Stimulated activated CD8-positive, alpha-beta memory T cell treated with anti-CD3 and anti-CD28 coated beads, Interleukin-4, amount 100 ng/mL, for 4 hours (primary cell): ENCODE measurements at regions not wholly inside any gene's neighbourhood (a gene's known extent, or its start where the extent isn't known, plus 50 kb on each side); places are given as distances from the start of the nearest gene placed in this dataset.
"Not testable (repeated sequence)": the region's sequence is repeated elsewhere in the genome, so short reads cannot be mapped to it uniquely, and the experiment has no call there.

Source experiments
- DNase-seq, 2 donors: peaks; one replicate each; pipeline ENCODE4 v3.0.0-alpha.2; 2020; ENCODE audit warnings: low read depth in 2 of 2, low spot score in 1 of 2

DNA sequence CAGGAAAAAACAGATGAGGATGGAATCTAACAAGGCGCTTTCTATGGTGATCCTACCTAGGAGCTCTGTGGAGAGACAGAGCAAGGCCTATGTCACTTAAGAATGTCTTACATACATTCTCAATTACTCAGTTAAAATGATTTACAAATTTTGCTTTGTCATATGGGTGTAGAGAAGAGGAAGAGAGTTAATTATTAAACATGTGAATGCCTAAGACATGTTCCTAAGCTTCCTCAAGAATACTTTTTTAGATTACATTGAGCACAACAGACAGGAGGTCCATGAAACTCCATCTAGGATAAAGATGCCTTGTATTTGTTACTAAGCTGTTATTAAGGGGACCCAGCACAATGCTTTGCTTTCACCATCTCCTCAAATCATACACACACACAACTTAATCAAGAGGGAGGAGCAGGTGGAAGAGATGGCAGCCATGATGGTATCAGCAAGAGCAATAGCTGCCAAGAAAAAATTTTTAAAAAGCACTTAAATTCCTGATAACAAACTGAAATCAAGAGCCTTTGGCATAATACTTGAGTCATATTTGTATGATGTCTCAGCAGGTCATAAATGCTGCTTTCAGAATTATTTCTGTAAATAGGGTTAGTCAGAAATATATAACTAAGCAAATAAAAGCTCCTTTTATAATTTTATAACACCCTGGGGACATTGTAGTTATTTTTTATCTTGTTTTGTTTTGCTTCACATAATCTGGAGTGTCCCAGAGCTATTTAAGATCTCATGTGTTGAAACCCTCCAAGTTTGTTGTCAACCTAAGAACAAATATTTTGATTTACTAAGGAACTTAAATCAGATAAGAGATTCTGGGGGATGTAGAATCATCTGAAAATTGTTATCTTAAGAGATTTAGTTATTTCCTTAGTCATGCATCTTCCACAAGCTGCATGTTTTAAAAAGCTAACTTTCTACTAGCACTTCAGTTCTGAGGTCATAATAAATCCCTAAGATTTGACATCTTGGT lies 70.0 kb upstream of the CD2AP start:
- no peak for DNase-seq

DNA sequence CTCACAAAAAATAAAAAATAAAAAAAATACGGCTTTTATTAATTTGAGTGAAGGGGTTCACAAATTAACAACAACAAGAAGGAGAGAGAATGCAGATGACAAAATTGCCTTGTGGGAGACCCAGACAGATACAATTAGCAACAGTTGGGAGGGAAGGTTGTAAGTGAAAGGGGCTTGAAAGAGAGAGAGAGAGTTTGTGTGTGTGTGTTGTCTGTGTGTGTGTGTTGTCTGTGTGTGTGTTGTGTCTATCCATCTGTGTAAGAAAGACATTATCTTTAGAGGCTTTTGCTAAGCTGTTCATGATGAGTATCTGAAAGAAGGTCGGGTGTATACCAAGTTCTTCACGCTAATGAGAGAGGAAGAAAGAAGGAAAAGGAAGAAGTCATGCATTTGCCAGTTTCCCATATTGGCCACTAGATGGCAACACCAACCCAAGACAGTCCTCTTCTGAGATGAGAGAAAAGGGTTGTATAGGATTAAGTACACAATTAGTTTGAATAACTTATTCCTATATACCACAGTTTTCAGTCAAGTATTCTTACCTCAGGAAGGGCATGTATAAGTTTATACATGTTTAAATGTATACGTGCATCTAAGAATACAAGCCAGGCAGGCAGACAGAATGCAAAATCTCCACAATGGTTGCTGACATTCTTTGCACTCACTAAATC lies 63.7 kb upstream of the CD2AP start:
- DNase-seq, result peak in 1 of 2 donors; percentile 4

DNA sequence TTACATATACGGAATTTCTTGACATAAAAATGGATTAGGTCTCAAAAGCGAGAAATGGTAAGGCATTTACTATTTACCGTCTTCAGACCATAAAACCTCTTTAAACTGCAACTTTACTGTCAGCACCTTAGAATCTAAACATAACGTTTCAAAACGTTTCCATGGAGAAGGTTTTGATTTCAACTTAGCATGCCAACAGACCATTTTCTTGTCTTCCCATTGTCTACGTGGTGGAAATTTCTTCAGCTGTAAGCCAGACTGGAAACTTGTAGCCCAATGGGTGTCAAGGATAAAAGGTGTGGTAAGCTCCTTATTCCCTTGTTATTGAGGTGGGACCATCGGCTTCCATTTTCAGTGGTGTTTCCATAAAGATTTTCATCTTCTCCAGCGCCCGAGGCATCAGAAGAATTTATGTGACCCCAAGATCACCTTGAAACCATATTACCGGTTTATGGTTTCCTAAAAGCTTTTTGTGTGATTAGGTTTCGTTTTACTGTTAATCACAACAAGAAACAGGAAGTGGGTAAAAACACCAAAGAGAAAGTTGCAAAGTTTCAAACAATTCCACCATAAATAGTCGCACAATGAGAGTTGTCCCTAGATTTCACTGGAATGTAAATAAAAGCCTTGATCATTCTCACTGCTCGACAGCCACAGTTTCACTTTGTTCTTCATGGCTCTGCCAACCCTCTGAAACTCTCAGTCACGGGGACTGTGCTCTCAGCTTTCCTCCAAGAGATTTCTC lies 63.0 kb upstream of the CD2AP start:
- DNase-seq, result no peak

DNA sequence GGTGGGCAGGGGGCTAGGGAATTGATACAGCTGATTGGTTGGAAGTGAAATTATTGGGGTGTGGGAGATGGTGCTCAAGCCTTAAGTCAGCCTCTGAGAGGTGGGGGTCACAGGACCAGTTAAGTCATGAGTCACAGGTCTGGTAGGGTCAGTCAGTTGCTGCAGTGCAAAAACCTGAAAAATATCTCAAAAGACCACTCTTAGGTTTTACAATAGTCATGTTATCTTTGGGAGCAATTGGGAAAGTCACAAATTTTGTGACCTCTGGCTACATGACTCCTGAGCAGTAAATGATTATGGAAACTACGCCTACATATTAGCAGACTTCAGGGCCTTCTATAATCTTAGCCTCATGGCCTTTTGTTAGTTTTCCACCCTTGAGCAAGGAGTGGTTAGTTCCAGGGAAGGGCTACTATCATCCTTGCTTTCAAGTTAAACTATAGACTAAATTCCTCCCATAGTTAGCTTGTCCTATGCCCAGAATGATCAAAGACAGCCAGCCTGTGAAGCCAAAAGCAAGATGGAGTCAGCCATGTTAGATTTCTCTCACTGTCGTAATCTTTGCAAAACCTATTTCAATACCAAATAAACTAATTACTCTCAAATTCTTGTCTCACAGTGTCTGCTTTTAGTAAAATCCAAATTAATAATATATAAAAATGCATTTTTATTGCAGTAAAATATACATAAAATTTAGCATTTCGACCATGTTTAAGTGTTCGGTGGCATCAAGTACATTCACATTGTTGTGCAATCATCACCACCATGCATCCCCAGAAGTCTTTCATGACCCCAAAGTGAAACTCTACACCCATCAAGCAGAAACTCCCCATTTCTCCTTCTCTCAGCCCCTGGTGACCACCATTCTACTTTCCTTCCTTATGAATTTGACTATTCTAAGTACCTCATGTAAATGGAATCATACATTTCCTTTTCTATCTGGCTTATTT lies 60.9 kb upstream of the CD2AP start:
- DNase-seq, result no peak

DNA sequence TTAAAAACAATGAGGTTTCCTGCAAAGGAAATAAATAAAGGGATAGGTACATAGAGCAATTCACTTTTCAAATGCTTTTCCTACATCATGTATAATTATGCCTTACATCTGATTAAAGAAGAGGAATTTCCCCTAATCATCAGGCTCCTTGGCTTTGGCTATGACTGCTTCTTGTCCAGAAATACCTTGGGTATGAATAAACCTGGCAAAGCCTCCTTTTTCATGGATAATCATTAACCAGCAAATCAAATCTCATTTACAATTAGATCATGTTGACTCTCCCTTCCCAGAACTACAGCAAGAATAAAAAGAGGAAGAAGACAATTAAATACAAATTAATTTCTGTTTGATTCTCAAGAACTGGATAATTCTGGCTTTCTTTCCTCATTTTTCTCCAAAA lies 58.0 kb upstream of the CD2AP start:
- no peak for DNase-seq

DNA sequence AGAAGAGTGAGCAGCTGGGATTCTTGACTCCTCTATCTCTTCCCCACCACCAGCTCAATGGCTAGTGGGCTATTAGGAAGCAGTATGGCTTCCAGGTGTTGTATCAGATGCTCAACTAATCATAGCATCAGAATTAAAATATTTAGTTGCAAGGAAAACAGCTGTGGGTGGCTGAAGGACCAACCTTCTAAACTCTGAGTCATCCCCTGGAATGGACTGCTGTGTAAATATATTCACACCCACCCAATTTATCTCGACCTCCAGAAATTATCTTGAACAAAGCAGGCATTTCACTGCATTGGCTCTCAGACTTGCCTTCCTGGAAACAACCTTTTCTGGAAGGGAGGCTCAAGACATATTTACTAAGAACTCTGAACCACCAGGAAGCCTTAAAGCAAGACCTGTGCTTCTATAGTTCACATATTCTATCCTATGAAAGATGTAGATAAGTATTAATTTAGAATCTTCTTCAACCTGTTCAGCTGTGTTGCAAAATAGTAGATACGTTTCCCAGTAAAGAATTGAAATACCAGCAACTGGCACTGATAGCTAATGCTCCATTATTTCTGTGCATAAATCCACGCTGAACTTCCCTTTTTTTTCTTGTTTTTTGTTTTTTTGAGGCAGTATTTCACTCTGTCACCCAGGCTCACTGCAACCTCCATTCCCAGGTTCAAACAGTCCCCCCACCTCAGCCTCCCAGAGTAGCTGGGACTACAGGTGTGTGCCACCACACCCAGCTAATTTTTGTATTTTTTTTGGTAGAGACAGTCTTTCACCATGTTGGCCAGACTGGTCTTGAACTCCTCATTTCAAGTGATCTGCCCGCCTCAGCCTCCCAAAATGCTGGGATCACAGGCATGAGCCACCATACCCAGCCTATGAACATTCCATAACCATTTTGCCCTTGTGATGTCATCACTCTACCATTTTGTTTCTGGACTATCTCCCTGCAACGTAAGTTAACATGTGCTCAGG lies 56.9 kb upstream of the CD2AP start:
- DNase-seq, result no peak

DNA sequence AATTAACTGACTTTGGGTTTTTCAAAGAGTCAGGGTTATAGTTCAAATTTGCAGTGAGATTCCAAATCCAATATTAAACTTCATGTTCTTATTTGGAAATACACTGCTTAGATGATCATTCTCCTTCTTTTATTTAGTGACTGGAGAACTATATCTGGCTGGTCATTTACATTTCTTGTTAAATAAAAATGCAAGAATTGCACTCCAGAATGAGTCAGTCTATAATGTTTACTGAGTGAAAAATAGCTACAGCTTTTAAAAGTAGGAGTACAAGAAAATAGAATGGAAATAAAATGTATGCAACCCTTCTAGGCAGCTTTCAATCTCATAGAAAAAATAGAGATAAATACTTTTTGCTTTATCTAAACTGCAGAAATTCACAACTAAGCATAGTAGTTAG lies 54.5 kb upstream of the CD2AP start:
- DNase-seq, result no peak

DNA sequence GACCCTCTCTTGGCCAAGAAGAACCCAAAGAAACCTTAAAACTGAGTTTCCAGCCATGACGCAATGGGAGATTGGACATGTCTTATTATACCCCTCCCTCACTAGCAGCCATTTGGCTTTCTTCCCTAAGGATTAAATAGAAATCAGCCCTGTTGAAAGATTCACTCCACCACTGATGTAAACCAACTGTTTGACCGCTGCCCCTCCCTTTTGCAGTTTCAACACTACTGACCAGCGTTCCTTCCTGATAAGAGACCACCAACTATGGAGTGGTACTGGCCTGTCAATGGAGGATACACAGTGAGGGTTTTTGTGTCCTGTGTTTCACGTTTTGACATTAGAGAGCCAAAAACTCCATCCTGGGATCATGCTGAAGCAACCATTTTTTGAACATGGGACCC lies 53.2 kb upstream of the CD2AP start:
- DNase-seq, result no peak

DNA sequence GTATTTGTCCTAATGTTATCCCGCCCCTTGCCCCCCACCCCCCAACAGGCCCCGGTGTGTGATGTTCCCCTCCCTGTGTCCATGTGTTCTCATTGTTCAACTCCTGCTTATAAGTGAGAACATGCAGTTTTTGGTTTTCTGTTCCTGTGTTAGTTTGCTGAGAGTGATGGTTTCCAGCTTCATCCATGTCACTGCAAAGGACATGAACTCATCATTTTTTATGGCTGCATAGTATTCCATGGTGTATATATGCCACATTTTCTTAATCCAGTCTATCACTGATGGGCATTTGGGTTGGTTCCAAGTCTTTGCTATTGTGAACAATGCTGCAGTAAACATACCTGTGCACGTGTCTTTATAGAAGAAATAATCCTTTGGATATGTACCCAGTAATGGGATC lies 51.9 kb upstream of the CD2AP start:
- not testable (repeated sequence) for DNase-seq

DNA sequence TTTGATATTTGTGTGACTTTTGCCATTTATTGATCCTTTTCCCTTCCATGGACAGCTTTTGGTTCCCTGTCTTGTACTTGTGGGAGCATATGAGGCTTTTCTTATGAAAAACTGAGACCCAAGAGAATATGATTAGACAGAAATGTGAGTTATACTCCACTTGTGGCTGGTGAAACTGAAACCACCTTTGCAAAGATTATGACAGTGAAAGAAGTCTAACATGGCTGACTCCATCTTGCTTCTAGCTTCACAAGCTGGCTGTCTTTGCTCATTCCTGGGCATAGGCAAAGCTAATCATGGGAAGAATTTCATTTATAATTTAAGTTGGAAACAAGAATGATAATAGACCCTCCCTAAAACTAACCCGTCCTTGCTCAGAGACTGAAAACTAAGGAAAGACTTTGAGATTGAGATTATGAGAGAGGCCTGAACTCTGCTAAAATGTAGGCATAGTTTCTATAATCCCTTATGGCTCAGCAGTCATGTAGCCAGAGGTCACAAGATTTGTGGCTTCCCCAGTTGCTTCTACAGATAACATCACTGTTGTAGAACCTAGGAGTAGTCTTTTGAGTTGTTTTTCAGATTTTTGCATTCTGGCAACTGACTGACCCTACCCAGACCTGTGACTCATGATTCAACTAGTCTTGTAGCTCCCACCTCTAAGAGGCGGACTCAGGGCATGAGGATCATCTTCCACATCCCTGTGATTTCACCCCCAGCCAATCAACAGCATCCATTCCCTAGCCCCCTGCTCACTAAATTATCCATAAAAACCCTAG lies 50.9 kb upstream of the CD2AP start:
- no peak for DNase-seq

DNA sequence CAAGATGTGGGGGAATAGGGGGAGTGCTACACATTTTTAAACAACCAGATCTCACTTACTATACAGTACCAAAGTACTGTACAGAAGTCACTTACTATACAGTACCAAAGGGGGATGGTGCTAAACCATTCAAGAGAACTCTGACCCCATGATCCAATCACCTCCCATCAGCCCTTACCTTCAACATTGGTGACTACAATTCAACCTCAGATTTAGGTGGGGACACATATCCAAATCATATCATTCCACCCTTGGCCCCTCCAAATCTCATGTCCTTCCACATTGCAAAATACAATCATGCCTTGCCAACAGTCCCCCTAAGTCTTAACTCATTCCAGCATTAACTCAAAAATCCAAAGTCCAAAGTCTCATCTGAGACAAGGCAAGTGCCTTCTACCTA lies 49.9 kb upstream of the CD2AP start:
- no peak for DNase-seq
